SK-N-SH (cell line): ENCODE measurements at regions not wholly inside any gene's neighbourhood (a gene's known extent, or its start where the extent isn't known, plus 50 kb on each side); places are given as distances from the start of the nearest gene placed in this dataset.

ENCODE experiments used
- EP300 ChIP-seq, 2 experiments: IDR thresholded peaks; 2 replicates each; pipeline versions ENCODE4 v1.4.0 to v1.6.1; 2012; ENCODE audit warnings: borderline replicate concordance in 1 of 2, low read depth in 1 of 2, low read length in 1 of 2
- EZH2phosphoT487 ChIP-seq: fragments of 200-600 bp; sonication (generic); IDR thresholded peaks from 2 replicates; pipeline ENCODE4 v1.6.1; 2017; ENCODE audit warnings: low read depth, mixed run types, mild to moderate bottlenecking, antibody characterized with exemption, moderate library complexity, borderline replicate concordance
- FOXM1 ChIP-seq: IDR thresholded peaks from 2 replicates; pipeline ENCODE4 v1.4.0; 2012; ENCODE audit warnings: low read depth, mild to moderate bottlenecking
- JUND ChIP-seq: IDR thresholded peaks from 2 replicates; pipeline ENCODE4 v1.4.0; 2012
- POLR2AphosphoS5 ChIP-seq: IDR thresholded peaks from 2 replicates; pipeline ENCODE4 v1.6.1; 2012; ENCODE audit warnings: low read depth, low read length
- RAD21 ChIP-seq: IDR thresholded peaks from 2 replicates; pipeline ENCODE4 v1.6.1; 2012; ENCODE audit warnings: mild to moderate bottlenecking, low read length
- RFX5 ChIP-seq: IDR thresholded peaks from 2 replicates; pipeline ENCODE4 v1.6.1; 2012; ENCODE audit warnings: mild to moderate bottlenecking, improper control_type of control experiment, low read length
- SIN3A ChIP-seq: IDR thresholded peaks from 2 replicates; pipeline ENCODE4 v1.6.1; 2012; ENCODE audit warnings: low read depth, mild to moderate bottlenecking, low read length, moderate library complexity, borderline replicate concordance
- TAF1 ChIP-seq: IDR thresholded peaks from 2 replicates; pipeline ENCODE4 v1.6.1; 2012; ENCODE audit warnings: low read depth, mild to moderate bottlenecking, low read length, moderate library complexity, borderline replicate concordance
- YY1 ChIP-seq: IDR thresholded peaks from 2 replicates; pipeline ENCODE4 v1.4.0; 2012; ENCODE audit warnings: low read depth, mild to moderate bottlenecking
- TF ChIP-seq, protein P1 (sequence below): fragments of 200-600 bp; sonication (generic); IDR thresholded peaks from 2 replicates; pipeline ENCODE4 v1.6.1; 2017; ENCODE audit warnings: antibody characterized with exemption, mild to moderate bottlenecking, moderate library complexity
- TF ChIP-seq, protein P2 (sequence below): IDR thresholded peaks from 2 replicates; pipeline ENCODE4 v1.6.1; 2012; ENCODE audit warnings: mild to moderate bottlenecking, low read depth, low read length, moderate library complexity

DNA sequence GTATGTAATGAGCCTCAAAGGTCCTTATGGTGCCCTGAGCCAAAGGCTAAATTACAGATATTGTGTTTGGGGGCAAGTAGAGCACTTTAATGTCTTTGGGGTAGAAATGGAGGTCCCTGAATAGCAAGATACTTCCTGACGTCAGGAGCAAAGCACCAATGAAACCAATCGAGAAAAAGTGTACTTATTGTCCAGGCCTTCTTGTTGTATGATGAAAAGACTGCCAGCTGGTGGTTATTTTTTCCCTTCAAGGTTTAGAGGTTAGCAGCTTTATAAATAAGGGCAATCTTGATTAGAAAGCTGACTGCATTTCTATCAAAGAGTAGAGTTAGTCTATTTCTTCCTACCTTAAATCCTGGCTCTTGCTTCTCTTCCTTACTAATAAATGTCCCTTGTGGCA is 76.1 kb upstream of the HSF2 start:
- TF ChIP-seq, protein P1, sequence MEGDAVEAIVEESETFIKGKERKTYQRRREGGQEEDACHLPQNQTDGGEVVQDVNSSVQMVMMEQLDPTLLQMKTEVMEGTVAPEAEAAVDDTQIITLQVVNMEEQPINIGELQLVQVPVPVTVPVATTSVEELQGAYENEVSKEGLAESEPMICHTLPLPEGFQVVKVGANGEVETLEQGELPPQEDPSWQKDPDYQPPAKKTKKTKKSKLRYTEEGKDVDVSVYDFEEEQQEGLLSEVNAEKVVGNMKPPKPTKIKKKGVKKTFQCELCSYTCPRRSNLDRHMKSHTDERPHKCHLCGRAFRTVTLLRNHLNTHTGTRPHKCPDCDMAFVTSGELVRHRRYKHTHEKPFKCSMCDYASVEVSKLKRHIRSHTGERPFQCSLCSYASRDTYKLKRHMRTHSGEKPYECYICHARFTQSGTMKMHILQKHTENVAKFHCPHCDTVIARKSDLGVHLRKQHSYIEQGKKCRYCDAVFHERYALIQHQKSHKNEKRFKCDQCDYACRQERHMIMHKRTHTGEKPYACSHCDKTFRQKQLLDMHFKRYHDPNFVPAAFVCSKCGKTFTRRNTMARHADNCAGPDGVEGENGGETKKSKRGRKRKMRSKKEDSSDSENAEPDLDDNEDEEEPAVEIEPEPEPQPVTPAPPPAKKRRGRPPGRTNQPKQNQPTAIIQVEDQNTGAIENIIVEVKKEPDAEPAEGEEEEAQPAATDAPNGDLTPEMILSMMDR = no peak
- TF ChIP-seq JUND (no peak), FOXM1 (no peak), RFX5 (no peak), TAF1 (no peak), EP300 (IDR thresholded peaks at IDR 0.05; ENCODE audit: borderline replicate concordance in 1 of 2, low read depth in 1 of 2, low read length in 1 of 2) (no peak), EZH2phosphoT487 (no peak), POLR2AphosphoS5 (no peak), SIN3A (no peak), YY1 (no peak), RAD21 (no peak)
- TF ChIP-seq, protein P2, sequence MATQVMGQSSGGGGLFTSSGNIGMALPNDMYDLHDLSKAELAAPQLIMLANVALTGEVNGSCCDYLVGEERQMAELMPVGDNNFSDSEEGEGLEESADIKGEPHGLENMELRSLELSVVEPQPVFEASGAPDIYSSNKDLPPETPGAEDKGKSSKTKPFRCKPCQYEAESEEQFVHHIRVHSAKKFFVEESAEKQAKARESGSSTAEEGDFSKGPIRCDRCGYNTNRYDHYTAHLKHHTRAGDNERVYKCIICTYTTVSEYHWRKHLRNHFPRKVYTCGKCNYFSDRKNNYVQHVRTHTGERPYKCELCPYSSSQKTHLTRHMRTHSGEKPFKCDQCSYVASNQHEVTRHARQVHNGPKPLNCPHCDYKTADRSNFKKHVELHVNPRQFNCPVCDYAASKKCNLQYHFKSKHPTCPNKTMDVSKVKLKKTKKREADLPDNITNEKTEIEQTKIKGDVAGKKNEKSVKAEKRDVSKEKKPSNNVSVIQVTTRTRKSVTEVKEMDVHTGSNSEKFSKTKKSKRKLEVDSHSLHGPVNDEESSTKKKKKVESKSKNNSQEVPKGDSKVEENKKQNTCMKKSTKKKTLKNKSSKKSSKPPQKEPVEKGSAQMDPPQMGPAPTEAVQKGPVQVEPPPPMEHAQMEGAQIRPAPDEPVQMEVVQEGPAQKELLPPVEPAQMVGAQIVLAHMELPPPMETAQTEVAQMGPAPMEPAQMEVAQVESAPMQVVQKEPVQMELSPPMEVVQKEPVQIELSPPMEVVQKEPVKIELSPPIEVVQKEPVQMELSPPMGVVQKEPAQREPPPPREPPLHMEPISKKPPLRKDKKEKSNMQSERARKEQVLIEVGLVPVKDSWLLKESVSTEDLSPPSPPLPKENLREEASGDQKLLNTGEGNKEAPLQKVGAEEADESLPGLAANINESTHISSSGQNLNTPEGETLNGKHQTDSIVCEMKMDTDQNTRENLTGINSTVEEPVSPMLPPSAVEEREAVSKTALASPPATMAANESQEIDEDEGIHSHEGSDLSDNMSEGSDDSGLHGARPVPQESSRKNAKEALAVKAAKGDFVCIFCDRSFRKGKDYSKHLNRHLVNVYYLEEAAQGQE = no peak
